SK-N-SH (cell line): ENCODE measurements at regions not wholly inside any gene's neighbourhood (a gene's known extent, or its start where the extent isn't known, plus 50 kb on each side); places are given as distances from the start of the nearest gene placed in this dataset.

Source experiments
- EP300 ChIP-seq, 2 experiments: IDR thresholded peaks; 2 replicates each; pipeline versions ENCODE4 v1.4.0 to v1.6.1; 2012; ENCODE audit warnings: borderline replicate concordance in 1 of 2, low read depth in 1 of 2, low read length in 1 of 2
- EZH2phosphoT487 ChIP-seq: fragments of 200-600 bp; sonication (generic); IDR thresholded peaks from 2 replicates; pipeline ENCODE4 v1.6.1; 2017; ENCODE audit warnings: low read depth, mixed run types, mild to moderate bottlenecking, antibody characterized with exemption, moderate library complexity, borderline replicate concordance
- GABPA ChIP-seq: IDR thresholded peaks from 2 replicates; pipeline ENCODE4 v1.4.0; 2012; ENCODE audit warnings: low read depth, mild to moderate bottlenecking
- GATA2 ChIP-seq: sonication (generic); formaldehyde crosslinking; IDR thresholded peaks from 2 replicates; pipeline ENCODE4 v1.5.0; 2020; ENCODE audit warnings: mild to moderate bottlenecking, missing genetic modification reagents
- POLR2AphosphoS5 ChIP-seq: IDR thresholded peaks from 2 replicates; pipeline ENCODE4 v1.6.1; 2012; ENCODE audit warnings: low read depth, low read length
- TAF1 ChIP-seq: IDR thresholded peaks from 2 replicates; pipeline ENCODE4 v1.6.1; 2012; ENCODE audit warnings: low read depth, mild to moderate bottlenecking, low read length, moderate library complexity, borderline replicate concordance
- TF ChIP-seq, protein P1 (sequence below): IDR thresholded peaks from 2 replicates; pipeline ENCODE4; 2012
- TF ChIP-seq, protein P2 (sequence below): fragments of 200-600 bp; sonication (generic); IDR thresholded peaks from 2 replicates; pipeline ENCODE4 v1.6.1; 2017; ENCODE audit warnings: antibody characterized with exemption, mild to moderate bottlenecking, moderate library complexity
- TF ChIP-seq, protein P3 (sequence below): IDR thresholded peaks from 2 replicates; pipeline ENCODE4 v1.4.0; 2012; ENCODE audit warnings: low read depth
- TF ChIP-seq, protein P4 (sequence below): fragments of 150-350 bp; IDR thresholded peaks from 2 replicates; pipeline ENCODE4 v1.6.1; 2017; ENCODE audit warnings: antibody characterized with exemption, low read length, low read depth, borderline replicate concordance
- TF ChIP-seq, protein P5 (sequence below): IDR thresholded peaks from 2 replicates; pipeline ENCODE4 v1.6.1; 2012; ENCODE audit warnings: mild to moderate bottlenecking, low read depth, low read length, moderate library complexity

DNA sequence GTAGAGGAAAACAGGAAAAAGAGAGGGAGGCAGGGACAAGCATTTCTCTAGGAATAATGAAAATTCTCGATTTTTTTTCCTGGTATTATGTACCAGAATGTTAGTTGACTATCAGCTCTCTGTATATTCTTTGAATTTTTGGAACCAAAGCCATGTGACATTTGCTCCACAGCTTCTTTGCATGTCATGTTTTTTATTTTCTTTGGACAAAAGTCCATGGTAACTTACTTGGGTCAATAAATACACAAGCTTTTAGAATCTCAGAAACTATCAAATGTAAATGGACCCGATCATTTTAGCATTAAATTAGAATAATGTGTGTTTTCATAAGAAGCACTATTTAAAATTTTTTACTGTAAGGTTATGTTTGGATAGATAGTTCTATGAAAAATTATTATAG lies 320.5 kb downstream of the ZIC1 start:
- TF ChIP-seq POLR2AphosphoS5 (no peak), TAF1 (no peak), GATA2 (CRISPR knock-in tag) (no peak), GABPA (no peak), EP300 (IDR thresholded peaks at IDR 0.05; ENCODE audit: borderline replicate concordance in 1 of 2, low read depth in 1 of 2, low read length in 1 of 2) (no peak), EZH2phosphoT487 (no peak)
- TF ChIP-seq, protein P1, sequence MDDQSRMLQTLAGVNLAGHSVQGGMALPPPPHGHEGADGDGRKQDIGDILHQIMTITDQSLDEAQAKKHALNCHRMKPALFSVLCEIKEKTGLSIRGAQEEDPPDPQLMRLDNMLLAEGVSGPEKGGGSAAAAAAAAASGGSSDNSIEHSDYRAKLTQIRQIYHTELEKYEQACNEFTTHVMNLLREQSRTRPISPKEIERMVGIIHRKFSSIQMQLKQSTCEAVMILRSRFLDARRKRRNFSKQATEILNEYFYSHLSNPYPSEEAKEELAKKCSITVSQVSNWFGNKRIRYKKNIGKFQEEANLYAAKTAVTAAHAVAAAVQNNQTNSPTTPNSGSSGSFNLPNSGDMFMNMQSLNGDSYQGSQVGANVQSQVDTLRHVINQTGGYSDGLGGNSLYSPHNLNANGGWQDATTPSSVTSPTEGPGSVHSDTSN: no peak
- TF ChIP-seq, protein P2, sequence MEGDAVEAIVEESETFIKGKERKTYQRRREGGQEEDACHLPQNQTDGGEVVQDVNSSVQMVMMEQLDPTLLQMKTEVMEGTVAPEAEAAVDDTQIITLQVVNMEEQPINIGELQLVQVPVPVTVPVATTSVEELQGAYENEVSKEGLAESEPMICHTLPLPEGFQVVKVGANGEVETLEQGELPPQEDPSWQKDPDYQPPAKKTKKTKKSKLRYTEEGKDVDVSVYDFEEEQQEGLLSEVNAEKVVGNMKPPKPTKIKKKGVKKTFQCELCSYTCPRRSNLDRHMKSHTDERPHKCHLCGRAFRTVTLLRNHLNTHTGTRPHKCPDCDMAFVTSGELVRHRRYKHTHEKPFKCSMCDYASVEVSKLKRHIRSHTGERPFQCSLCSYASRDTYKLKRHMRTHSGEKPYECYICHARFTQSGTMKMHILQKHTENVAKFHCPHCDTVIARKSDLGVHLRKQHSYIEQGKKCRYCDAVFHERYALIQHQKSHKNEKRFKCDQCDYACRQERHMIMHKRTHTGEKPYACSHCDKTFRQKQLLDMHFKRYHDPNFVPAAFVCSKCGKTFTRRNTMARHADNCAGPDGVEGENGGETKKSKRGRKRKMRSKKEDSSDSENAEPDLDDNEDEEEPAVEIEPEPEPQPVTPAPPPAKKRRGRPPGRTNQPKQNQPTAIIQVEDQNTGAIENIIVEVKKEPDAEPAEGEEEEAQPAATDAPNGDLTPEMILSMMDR: no peak
- TF ChIP-seq, protein P3, sequence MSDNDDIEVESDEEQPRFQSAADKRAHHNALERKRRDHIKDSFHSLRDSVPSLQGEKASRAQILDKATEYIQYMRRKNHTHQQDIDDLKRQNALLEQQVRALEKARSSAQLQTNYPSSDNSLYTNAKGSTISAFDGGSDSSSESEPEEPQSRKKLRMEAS: no peak
- TF ChIP-seq, protein P4, sequence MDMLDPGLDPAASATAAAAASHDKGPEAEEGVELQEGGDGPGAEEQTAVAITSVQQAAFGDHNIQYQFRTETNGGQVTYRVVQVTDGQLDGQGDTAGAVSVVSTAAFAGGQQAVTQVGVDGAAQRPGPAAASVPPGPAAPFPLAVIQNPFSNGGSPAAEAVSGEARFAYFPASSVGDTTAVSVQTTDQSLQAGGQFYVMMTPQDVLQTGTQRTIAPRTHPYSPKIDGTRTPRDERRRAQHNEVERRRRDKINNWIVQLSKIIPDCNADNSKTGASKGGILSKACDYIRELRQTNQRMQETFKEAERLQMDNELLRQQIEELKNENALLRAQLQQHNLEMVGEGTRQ: no peak
- TF ChIP-seq, protein P5, sequence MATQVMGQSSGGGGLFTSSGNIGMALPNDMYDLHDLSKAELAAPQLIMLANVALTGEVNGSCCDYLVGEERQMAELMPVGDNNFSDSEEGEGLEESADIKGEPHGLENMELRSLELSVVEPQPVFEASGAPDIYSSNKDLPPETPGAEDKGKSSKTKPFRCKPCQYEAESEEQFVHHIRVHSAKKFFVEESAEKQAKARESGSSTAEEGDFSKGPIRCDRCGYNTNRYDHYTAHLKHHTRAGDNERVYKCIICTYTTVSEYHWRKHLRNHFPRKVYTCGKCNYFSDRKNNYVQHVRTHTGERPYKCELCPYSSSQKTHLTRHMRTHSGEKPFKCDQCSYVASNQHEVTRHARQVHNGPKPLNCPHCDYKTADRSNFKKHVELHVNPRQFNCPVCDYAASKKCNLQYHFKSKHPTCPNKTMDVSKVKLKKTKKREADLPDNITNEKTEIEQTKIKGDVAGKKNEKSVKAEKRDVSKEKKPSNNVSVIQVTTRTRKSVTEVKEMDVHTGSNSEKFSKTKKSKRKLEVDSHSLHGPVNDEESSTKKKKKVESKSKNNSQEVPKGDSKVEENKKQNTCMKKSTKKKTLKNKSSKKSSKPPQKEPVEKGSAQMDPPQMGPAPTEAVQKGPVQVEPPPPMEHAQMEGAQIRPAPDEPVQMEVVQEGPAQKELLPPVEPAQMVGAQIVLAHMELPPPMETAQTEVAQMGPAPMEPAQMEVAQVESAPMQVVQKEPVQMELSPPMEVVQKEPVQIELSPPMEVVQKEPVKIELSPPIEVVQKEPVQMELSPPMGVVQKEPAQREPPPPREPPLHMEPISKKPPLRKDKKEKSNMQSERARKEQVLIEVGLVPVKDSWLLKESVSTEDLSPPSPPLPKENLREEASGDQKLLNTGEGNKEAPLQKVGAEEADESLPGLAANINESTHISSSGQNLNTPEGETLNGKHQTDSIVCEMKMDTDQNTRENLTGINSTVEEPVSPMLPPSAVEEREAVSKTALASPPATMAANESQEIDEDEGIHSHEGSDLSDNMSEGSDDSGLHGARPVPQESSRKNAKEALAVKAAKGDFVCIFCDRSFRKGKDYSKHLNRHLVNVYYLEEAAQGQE: no peak
